Endothelial cell of umbilical vein (primary cell): ENCODE measurements at regions not wholly inside any gene's neighbourhood (a gene's known extent, or its start where the extent isn't known, plus 50 kb on each side); places are given as distances from the start of the nearest gene placed in this dataset.

Source experiments
- BruUV-seq: library from RNA; stranded (reverse); fragments of 400-500 nt; replicated peaks from 2 replicates; lab custom pipeline; 2021; lab: Mats Ljungman, UMichigan
- CTCF ChIA-PET: fragments of 300-600, 350-600 bp; sonication (Branson Sonifier 250); formaldehyde crosslinking; loops from one replicate; lab custom pipeline; 2021; ENCODE audit warnings: antibody characterized with exemption, inconsistent platforms; lab: Charles Lee
- POLR2A ChIA-PET: fragments of 300-600, 350-600 bp; sonication (Branson Sonifier 250); formaldehyde crosslinking; loops from one replicate; lab custom pipeline; 2021; ENCODE audit warnings: antibody characterized with exemption, inconsistent platforms; lab: Charles Lee
- DNase-seq: peaks from one replicate; pipeline ENCODE4 v3.0.0-alpha.2; 2011; ENCODE audit warnings: low read depth, low spot score
- FAIRE-seq: peaks from 2 replicates; lab custom pipeline; 2011; peaks lifted over from hg19 to GRCh38; lab: Jason Lieb, UNC
- H2AFZ ChIP-seq: 2 replicates; pipeline ENCODE4 v1.6.0; 2012; ENCODE audit warnings: low read depth, low read length, control low read depth, inconsistent platforms
- H3K27ac ChIP-seq: 2 replicates; pipeline ENCODE4 v1.5.1; 2011; ENCODE audit warnings: low read depth, mild to moderate bottlenecking, control low read depth, low read length, moderate library complexity; ENCODE audit not compliant: insufficient read depth
- H3K27me3 ChIP-seq, 2 experiments: 2 replicates each; pipeline versions ENCODE4 v1.6.0 to v1.6.1; 2011; ENCODE audit warnings: low read length in 2 of 2, mixed read lengths in 1 of 2; ENCODE audit not compliant: control insufficient read depth in 2 of 2, insufficient read depth in 2 of 2
- H3K36me3 ChIP-seq, 2 experiments: 2 replicates in 1 of 2; 3 replicates in 1 of 2; pipeline ENCODE4 v1.5.1; 2011; ENCODE audit warnings: low read length in 2 of 2, mild to moderate bottlenecking in 1 of 2, moderate library complexity in 1 of 2; ENCODE audit not compliant: control insufficient read depth in 2 of 2, insufficient read depth in 2 of 2; ENCODE audit errors: extremely low read depth in 1 of 2
- H3K4me1 ChIP-seq: 3 replicates; pipeline ENCODE4 v1.5.1; 2011; ENCODE audit warnings: mild to moderate bottlenecking, low read length; ENCODE audit not compliant: control insufficient read depth, insufficient read depth; ENCODE audit errors: extremely low read depth
- H3K4me2 ChIP-seq: 2 replicates; pipeline ENCODE4 v1.6.1; 2011; ENCODE audit warnings: low read length, control low read depth, mixed read lengths; ENCODE audit not compliant: insufficient read depth
- H3K4me3 ChIP-seq, 3 experiments: fragments of 200-600 bp in 1 of 3; sonication (generic), shearing (Covaris generic) in 1 of 3; replicated peaks in 1 of 3; 2 replicates each; pipeline ENCODE4 v1.5.1; 2011 to 2016; ENCODE audit warnings: control low read depth in 3 of 3, low read length in 3 of 3, mild to moderate bottlenecking in 2 of 3, inconsistent platforms in 1 of 3, low read depth in 1 of 3, moderate library complexity in 1 of 3; ENCODE audit not compliant: insufficient read depth in 1 of 3
- H3K79me2 ChIP-seq: 2 replicates; pipeline ENCODE4 v1.6.0; 2012; ENCODE audit warnings: low read length, inconsistent platforms; ENCODE audit not compliant: control insufficient read depth, insufficient read depth
- H3K9ac ChIP-seq: replicated peaks from 2 replicates; pipeline ENCODE3; 2011; ENCODE audit warnings: low read length, control low read depth; ENCODE audit not compliant: insufficient read depth; ENCODE audit errors: extremely low read depth
- H3K9me1 ChIP-seq: replicated peaks from 3 replicates; pipeline ENCODE4 v1.6.0; 2011; ENCODE audit warnings: mild to moderate bottlenecking, low read length; ENCODE audit not compliant: control insufficient read depth, insufficient read depth; ENCODE audit errors: extremely low read depth
- H3K9me3 ChIP-seq: replicated peaks from 2 replicates; pipeline ENCODE4 v1.5.1; 2012; ENCODE audit warnings: low read length, inconsistent platforms; ENCODE audit not compliant: control insufficient read depth, insufficient read depth
- H4K20me1 ChIP-seq: replicated peaks from 2 replicates; pipeline ENCODE3; 2011; ENCODE audit warnings: mild to moderate bottlenecking, low read length; ENCODE audit not compliant: control insufficient read depth, insufficient read depth; ENCODE audit errors: extremely low read depth
- EZH2 ChIP-seq: IDR thresholded peaks from 2 replicates; pipeline ENCODE4 v1.6.1; 2012; ENCODE audit warnings: borderline replicate concordance, low read depth, mild to moderate bottlenecking, moderate library complexity, low read length, inconsistent platforms; ENCODE audit not compliant: severe bottlenecking
- FOS ChIP-seq: IDR thresholded peaks from 2 replicates; pipeline ENCODE4 v1.6.1; 2011; ENCODE audit warnings: mild to moderate bottlenecking, low read length, moderate library complexity, borderline replicate concordance; ENCODE audit not compliant: insufficient read depth
- GATA2 ChIP-seq: IDR thresholded peaks from 2 replicates; pipeline ENCODE4 v1.7.0; 2011; ENCODE audit warnings: low read depth, mild to moderate bottlenecking, moderate library complexity, mixed read lengths, low read length; ENCODE audit not compliant: insufficient read length, insufficient read depth
- JUN ChIP-seq: IDR thresholded peaks from 2 replicates; pipeline ENCODE4 v1.6.1; 2011; ENCODE audit warnings: borderline replicate concordance, low read depth; ENCODE audit not compliant: insufficient read length, insufficient read depth
- MYC ChIP-seq: IDR thresholded peaks from one replicate; pipeline ENCODE4 v1.6.1; 2011; ENCODE audit warnings: mild to moderate bottlenecking, low read depth, low read length
- POLR2A ChIP-seq: IDR thresholded peaks from 2 replicates; pipeline ENCODE4 v1.6.1; 2012; ENCODE audit warnings: low read depth, mild to moderate bottlenecking, control low read depth, low read length
- POLR2AphosphoS5 ChIP-seq: IDR thresholded peaks from 2 replicates; pipeline ENCODE4 v1.6.1; 2012; ENCODE audit warnings: low read depth, mild to moderate bottlenecking, control low read depth, low read length, moderate library complexity; ENCODE audit not compliant: insufficient read depth
- dilution Hi-C: fragments of 300-500 bp; cut with MboI; formaldehyde crosslinking; loops from one replicate; pipeline ENCODE4 v1.15.0; 2019; ENCODE audit warnings: low sequenced_read_pairs; ENCODE audit not compliant: extremely low pct_ligation_motif_present
- intact Hi-C: fragments of 100-400 bp; cut with micrococcal nuclease; formaldehyde crosslinking; loops from one replicate; pipeline ENCODE4 v1.10.0; 2022
- TF ChIP-seq, protein P1 (sequence below), 2 donors: IDR thresholded peaks; 1 replicate in 1 of 2; 2 replicates in 1 of 2; pipeline ENCODE4 v1.5.1; 2011; ENCODE audit warnings: low read length in 2 of 2, mild to moderate bottlenecking in 2 of 2, moderate library complexity in 2 of 2, control low read depth in 1 of 2, inconsistent platforms in 1 of 2, low read depth in 1 of 2; ENCODE audit not compliant: insufficient read depth in 1 of 2; ENCODE audit errors: extremely low read depth in 1 of 2

DNA sequence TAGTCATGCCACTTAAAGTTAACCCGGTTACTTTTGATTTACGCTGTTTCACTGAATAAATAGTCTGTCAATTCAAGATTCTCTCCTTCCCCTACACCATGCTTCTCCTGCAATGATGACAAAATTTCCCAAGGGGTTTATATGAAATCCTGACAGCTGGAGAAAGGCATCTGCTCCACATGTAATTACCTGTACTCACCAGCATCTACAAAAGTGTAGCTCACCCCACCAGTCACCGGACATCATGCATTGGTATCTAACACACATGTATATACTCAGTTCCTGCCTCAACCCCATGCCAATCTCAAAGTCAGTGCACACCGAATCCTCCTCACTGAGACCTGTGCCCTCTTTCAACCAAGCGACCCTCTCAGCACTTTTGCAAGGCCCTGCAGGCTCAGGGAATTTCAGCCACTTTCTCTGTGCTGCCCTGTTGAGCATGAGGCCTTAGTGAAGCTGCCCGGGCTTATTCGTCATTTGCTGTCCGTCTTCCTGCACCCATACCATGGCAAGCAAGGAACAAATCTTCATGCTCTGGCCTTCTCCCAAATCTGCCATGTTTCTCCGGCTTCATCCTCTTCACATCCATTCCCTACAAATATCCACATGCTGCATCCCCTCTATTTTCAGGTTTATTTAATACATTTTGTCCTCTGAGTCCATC lies 131.6 kb downstream of the SEC23A start:
- no TSS peak for BruUV-seq
- TF ChIP-seq JUN (no peak), GATA2 (no peak), EZH2 (no peak), POLR2A (no peak)

DNA sequence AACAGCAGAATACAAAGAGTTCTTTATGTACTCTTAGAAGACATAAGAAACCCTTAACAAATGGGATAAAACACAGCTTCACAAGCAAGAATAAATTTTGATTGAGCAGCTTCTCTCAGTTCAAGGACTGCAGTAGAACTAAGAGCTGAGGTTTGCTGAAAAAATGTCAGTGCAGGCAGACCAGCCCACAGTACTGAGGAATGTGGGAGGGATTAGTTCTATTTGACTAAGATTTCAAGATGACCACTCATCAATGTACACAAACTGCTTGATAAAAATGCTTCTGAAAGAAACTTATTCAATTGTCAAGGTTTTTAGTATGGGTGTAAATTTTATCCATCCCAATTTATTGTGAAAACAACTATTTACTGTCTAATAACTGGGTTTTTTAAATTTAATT lies 138.4 kb downstream of the SEC23A start:
- POLR2A ChIA-PET, result no interaction called here
- Histone ChIP-seq H3K4me1 (no peaks in the 10 kb centered on the region), H3K9ac (no peak overlapping the region), H3K9me3 (no peaks in the 10 kb centered on the region), H3K9me1 (no peaks in the 10 kb centered on the region), H3K27ac (no peak overlapping the region), H3K79me2 (no peaks in the 10 kb centered on the region), H3K27me3 (no peaks in the 10 kb centered on the region), H2AFZ (no peak overlapping the region), H4K20me1 (no peaks in the 10 kb centered on the region), H3K4me2 (no peak overlapping the region), H3K36me3 (no peaks in the 10 kb centered on the region), H3K4me3 (no peak overlapping the region)
- DNase-seq (no peak), FAIRE-seq (no peak)
- no TSS peak for BruUV-seq
- intact Hi-C loops, result no loop called here
- CTCF ChIA-PET, result no interaction called here
- TF ChIP-seq, protein P1, sequence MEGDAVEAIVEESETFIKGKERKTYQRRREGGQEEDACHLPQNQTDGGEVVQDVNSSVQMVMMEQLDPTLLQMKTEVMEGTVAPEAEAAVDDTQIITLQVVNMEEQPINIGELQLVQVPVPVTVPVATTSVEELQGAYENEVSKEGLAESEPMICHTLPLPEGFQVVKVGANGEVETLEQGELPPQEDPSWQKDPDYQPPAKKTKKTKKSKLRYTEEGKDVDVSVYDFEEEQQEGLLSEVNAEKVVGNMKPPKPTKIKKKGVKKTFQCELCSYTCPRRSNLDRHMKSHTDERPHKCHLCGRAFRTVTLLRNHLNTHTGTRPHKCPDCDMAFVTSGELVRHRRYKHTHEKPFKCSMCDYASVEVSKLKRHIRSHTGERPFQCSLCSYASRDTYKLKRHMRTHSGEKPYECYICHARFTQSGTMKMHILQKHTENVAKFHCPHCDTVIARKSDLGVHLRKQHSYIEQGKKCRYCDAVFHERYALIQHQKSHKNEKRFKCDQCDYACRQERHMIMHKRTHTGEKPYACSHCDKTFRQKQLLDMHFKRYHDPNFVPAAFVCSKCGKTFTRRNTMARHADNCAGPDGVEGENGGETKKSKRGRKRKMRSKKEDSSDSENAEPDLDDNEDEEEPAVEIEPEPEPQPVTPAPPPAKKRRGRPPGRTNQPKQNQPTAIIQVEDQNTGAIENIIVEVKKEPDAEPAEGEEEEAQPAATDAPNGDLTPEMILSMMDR (IDR thresholded peaks at IDR 0.05; ENCODE audit: extremely low read depth in 1 of 2, insufficient read depth in 1 of 2, low read depth in 1 of 2, low read length in 2 of 2), result no peak
- TF ChIP-seq POLR2AphosphoS5 (no peak), POLR2A (no peak), MYC (no peak), GATA2 (no peak), FOS (no peak), EZH2 (no peak)
- dilution Hi-C loops, result no loop called here

More for the DNA sequence above, 131.6 kb downstream of the SEC23A start:
- DNase-seq (no peak), FAIRE-seq (no peak)
- no peaks in the 10 kb centered on the region for H4K20me1 ChIP-seq
- no peaks in the 10 kb centered on the region for H3K4me1 ChIP-seq
- H3K27ac ChIP-seq, result no peak overlapping the region
- intact Hi-C loops, result no loop called here
- H3K9ac ChIP-seq, result no peak overlapping the region
- no peaks in the 10 kb centered on the region for H3K9me3 ChIP-seq
- no peaks in the 10 kb centered on the region for H3K36me3 ChIP-seq
- no peak overlapping the region for H3K4me2 ChIP-seq
- H3K79me2 ChIP-seq, result no peaks in the 10 kb centered on the region
- dilution Hi-C loops, result no loop called here
- peaks cover 0 to 1% of the 10 kb centered on the region in 2 experiments for H3K27me3 ChIP-seq
- no peak overlapping the region for H2AFZ ChIP-seq
- no peaks in the 10 kb centered on the region for H3K9me1 ChIP-seq
- CTCF ChIA-PET, result no interaction called here
- H3K4me3 ChIP-seq, result no peak overlapping the region
- POLR2A ChIA-PET, result no interaction called here
